ENCODE measurements at regions not wholly inside any gene's neighbourhood (a gene's known extent, or its start where the extent isn't known, plus 50 kb on each side); places are given as distances from the start of the nearest gene placed in this dataset.

GRCh38 chr19:34118879-34119748, 53.2 kb upstream of the LSM14A start:
- TF ChIP-seq CTCF (conservative IDR thresholded peaks at IDR 0.05) (no peak), ZFX (IDR thresholded peaks at IDR 0.05) (no peak)
